Brain pericyte (primary cell): ENCODE measurements at regions not wholly inside any gene's neighbourhood (a gene's known extent, or its start where the extent isn't known, plus 50 kb on each side); places are given as distances from the start of the nearest gene placed in this dataset.

Experiments used
- DNase-seq: peaks from one replicate; pipeline ENCODE4 v3.0.0-alpha.2; 2012; ENCODE audit warnings: low read depth, low spot score

DNA sequence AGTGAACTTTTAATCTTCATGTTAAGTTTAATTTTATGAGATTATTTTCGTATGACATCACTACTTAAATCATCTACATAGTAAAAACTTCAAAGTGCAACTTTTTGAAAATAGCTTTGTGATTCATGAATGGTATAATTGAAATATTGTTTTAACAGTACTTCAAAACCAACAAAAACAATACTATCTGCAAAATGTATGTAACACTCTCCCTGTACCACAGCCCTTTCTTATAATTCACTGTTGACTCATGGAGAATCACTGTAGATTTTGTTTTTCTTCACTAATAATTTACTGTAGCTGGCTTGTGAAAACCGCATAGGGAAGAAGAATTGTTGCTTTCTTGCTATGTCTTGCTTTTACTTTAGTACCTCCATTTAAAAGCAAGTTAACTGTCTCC is 301.4 kb upstream of the ADAMTS5 start:
- DNase-seq: no peak

DNA sequence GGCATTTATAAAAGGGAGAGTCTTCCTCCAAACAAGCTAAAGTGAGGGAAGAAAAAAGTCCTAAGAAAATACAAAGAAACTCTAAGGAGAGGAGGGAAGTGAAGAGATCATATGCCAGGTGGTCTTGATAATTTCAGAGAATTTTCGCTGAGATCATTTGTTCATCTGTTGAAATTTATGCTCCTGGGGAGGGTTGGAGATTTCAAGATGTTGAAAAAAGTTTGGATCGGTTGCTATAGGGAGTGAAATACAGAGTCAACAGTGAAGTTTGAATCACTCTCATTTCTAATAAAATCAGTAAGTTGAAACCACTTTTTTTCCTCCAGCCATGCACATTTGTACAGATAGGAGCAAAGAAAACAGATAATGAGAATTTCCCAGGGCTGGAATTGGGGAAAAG is 299.1 kb upstream of the ADAMTS5 start:
- DNase-seq: no peak

DNA sequence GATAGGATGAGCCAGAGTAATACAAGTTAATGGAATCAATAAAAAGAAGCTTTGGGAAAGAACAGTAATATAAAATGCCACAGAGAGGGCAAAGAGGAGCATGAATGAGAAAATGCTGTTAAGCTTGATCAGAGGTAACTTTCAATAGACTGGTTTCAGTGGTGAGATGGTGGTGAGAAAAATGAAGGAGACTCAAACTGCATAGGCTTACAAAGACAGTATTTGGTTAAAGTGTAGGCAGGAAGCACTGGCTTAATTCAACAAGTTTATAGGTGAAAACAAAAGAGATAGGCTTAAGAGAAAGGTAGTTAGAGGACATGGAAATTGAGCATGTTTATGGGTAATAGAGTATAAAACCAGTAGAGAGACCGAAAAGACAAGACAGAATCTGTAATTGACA is 298.6 kb upstream of the ADAMTS5 start:
- no peak for DNase-seq

DNA sequence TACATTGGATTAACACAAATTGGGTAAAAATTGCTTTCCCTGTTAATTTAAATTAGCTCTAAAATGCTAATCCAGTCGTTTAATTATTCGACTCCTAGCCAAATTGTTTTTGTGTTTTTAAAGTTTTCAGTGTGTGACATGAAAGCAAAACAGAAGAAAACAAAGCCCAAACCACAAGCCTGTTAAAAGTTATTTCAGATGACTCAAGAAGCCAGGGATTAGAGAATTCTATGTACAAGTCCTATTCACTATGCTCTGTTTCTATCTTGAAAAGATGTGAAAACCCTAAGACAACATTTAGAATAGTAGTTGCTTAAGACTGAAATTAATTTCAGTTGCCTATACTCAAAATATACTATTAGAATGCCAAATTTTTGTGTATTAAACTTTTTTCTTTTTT is 294.8 kb upstream of the ADAMTS5 start:
- DNase-seq: no peak

DNA sequence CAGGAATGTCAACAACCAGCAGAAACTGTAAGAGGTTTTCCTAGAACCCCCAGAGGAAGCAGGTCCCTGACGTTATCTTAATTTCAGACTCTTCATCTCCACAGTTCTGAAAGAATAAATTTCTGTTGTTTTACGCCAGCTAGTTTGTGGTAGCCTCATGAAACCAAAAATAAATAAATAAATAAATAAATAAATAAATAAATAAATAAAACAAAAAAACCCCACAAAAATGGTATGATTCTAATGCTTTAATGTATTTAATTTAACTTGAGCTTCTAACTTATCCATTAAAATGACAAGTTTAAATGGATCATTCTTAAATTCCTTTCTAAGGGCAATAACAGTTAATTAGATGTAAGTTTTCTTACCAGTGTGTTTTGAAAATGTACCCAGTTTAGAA is 293.8 kb upstream of the ADAMTS5 start:
- DNase-seq: no peak

DNA sequence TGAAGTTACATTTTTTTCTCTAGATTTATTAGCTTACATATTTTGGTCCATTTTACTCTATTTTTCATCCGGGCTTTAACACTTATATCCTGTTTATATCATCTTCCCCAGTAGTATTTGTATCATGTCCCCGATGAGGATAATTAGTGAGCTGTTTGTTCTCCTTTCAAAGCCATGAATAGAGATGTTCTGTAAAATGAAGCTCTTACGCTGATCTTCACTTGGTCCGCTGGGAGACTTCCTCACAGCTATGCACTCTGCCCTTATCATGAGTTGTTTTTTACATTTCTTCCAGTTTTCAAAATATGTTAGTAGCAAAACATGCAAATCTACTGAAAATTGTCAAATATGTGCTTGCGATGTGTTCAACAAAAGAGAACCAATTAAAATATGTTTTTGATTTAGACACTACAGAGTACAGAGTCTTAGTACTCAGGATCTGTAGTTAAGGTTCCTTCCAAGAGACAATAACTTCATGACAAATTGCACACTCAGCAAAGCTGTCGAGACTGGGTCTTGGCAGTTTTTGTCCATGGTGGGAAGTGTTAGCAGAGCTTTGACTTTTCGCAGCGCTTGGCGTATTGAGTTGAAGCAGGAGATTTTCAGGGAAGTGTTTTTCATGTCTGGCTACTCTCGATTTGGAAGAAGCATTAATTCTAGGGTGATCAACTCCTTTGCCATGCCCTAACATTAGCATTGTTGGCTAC is 292.0 kb upstream of the ADAMTS5 start:
- no peak for DNase-seq

DNA sequence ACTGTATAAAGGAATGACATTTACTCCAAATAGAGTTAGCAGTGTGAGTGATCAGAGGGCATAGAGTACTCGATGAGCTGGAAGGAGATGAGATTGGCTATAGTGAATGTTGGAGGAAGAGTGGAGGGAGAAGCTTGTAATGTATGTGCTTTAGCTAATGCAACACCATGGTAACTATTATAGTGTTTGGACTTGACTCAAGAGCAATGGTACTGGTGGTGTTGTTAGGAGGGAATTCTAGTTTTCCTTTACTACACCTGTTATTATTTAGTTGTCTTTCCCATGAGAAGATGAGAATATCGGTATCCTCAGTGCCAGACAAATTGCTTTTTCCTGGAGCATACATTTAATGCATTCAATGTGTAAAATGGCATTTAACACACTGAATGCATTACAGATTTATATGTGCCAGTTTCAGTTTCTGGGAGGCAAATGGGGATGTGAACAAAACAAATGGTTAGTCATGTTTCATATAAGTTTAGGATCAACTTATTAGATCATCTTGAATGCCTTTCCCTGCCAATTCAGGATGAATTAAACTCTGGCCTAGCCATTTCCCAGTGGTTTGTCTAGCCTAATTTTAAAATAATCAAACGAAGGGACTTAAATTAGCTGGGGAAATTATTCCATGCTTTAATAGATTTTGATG is 291.1 kb upstream of the ADAMTS5 start:
- DNase-seq: no peak

DNA sequence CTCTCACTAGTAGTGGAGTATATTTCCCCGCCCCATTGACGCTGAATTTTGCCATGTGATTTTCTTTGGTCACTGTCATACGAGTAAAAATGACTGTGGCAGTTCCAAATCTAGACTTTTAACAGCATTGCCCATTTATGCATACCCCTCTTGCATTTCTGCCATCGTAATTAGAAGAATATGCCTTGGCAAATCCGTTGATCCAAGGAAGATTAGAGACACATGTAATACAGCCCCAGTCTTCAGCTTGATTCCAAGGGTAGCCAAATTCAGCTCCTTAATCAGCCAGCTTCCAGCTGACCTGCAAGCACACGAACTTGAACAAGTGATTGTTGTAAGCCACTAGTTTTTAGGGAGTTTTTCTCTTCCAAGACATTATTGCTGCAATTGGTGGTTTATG is 290.3 kb upstream of the ADAMTS5 start:
- DNase-seq: no peak

DNA sequence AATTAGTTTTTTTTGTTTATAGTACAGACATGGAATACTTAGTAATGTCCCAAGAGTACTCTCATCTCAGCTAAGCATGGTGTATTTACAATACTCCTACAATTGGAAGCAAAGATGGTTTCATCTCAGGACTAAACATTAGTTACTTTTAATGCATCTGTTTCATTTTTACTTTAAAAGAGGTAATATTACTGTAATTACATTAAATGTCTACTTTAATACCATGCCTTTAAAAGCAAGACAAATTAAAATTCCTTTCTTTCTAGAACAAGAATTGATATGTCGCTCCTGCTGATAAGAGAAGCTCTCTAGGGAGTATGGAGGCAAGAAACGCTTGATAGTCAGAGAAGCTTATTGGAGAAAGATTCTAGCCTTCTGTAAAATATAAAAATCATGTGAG is 284.9 kb upstream of the ADAMTS5 start:
- DNase-seq: no peak

DNA sequence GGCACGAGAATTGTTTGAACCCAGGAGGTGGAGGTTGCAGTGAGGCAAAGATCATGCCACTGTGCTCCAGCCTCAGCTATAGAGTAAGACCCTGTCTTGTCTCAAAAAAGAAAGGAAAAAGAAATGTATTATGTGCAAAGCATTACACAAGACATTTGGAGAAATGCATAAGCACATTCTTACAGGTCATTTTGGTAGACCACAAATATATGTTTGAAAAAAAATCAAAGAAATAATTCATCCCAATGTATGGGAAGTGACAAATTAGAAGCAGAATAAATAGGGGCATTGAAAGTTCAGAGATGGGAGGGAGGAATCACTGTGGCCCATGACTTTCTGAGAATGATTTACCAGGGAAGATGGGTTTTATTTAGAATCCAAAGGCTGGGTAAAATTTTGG is 283.5 kb upstream of the ADAMTS5 start:
- DNase-seq: no peak

DNA sequence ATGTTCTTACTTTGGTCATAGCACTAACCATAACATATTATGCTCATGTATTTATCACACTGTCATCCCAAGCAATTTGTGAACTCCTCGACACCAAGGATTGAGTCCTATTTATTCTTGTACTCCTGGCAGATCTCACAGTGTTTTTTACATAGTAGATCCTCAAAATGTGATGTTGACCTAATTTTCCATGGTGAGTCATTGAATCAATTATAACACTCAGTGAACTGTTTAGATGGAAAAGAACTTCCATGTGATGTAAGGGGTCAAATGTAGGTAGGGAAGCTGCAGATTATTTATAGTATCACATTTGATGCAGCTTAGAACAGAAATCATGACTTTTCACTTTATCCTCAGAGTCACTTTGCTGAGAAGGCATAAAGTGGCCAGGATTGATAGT is 281.9 kb upstream of the ADAMTS5 start:
- DNase-seq: no peak

DNA sequence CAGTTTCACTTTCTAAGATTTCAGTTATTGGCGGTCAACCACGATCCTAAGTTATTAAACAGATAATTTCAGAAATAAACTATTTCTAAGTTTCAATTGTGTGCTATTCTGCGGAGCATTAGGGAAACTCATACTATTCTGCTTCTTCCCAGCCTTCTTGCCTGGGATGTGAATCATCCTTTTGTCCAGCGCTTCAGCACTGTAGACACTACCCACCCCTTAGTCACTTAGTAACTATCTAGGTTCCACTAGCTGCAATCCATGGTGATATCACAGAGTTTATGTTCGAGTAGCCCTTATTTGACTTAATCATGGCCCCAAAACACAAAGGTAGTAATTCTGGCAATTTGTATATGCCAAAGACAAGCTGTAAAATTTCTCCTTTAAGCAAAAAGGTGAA is 279.9 kb upstream of the ADAMTS5 start:
- no peak for DNase-seq

DNA sequence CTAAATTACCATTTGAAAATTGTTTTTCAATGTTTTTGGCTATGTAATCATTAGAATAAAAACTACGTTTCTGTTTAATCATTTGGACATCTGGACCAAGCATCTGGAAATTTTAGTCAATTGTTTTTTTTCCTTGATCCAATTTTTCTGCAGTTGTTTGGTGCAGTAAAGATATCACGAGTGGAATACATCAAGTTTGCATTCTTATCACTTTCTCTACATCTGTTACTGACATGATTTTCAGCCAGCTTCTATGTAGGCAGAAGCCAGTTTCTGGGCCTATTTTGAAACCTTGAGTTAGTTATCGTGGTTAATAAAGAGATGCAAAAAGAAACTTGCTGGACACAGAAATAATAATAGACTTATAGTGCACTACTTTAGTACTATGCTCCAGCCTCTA is 277.9 kb upstream of the ADAMTS5 start:
- DNase-seq: no peak

DNA sequence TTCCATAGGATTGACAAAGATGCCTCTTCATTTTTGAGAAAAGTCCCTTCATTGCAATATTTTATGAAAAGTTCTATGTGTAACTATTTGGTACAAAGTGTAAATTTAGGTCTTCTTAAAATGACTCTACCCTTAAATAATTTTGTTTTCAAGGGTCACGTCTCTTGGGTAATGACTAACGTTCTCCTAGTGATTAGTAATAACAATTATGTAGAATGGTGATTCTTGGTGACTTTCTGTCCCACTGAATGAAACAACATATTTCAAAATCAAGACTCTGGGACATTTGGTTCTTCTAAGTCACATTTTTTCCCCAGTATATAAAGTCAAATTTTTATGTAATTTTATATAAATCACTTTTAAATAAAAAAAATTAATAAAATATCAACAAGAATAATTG is 277.5 kb upstream of the ADAMTS5 start:
- no peak for DNase-seq

DNA sequence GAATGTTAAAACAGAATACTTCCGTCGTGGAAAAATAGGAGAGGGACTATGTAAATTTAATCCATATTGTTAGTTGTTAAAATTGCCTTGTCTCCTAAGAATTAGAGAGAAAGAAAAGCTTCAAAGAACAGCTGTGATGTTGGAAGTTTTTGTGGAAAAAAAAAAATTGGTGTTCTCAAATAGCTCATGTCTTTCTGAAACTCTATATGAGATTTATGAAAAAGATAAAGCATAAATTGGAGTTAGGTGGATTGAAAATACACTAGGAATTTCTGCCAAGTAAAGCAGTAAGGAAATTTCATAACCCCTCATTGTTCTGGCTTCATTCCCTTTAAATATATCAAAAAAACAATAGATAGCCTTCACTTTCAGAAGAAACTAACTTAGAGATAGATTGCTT is 274.0 kb upstream of the ADAMTS5 start:
- DNase-seq: no peak

DNA sequence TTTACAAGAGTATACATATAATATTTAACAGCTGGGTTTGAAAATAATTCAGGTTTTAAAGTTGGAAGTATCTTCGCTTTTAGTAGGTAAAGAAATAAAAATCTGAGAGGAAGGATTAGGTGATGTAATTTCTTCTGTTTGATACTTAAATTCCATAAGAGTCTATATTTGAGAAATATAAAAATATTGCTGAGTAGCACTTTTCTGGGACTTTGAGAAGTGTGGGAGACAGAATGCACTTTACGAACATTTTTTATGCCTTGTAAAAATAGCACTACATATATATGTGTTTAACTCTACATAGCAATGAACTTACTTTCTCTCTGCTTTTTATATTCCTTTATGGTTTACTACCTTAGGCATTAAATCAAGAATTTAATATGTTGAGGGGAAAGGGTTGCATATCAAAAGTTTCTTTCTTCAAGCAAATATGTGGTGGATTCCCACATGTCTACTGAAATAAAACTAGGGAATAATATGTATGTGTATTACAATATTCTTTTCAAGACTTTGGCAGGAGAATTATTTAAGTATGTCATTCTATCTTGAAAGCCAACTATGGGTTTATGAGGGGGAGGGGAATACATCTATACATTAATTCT is 266.7 kb upstream of the ADAMTS5 start:
- DNase-seq: no peak

DNA sequence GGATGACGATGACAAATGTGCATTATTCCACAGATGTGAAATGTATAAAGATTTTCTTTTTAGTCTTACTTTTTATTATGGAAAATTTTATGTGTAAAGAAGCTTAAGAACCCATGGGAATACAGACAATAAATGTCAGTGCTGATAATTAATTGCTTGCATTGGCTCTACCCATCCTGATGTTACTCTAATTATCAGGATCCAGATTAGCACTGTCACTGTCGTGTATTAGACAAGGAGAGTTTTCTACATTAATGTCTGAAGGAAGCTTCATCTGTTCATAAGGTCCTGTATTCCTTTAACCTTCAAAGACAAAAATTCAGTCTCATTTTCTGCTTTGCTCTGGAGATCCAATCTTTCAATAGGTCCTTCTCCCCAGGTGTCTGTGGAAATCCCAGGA is 259.1 kb upstream of the ADAMTS5 start:
- DNase-seq: no peak

DNA sequence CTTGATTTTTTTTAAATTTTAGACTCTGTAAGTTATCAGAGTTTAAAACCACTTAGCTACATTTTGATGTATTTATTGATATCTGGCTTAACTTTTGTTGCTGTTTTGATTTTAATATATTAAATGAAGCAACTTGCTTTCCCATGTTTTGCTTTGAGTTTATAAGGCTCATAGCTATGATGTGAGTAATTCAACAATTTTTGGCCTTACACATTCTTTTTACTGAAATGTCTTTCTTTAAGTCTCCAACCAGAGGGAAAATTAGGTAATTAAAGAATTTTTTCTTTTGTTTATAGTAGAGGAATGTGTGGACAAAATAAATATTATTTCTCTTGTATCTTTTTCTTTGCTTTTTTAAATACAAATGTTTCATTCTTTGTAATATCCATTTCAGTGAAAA is 258.3 kb upstream of the ADAMTS5 start:
- DNase-seq: no peak

DNA sequence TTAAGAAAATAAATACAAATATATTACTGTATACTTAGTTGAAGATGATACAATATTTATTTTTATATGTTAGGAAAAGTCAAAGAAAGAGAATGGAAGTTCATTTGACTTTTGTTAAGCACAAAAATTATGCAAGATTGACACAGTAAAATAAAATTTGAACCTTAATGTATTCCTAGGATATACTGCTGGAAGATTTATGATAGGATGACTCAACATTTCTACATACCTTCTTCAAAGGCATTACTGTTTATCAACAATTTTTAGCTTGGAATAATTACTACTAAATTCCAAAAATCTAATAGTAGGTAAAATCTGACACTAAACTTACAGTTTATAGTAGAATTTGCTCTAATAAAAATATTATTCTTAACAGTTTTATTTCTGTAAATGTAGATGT is 257.3 kb upstream of the ADAMTS5 start:
- DNase-seq: no peak

DNA sequence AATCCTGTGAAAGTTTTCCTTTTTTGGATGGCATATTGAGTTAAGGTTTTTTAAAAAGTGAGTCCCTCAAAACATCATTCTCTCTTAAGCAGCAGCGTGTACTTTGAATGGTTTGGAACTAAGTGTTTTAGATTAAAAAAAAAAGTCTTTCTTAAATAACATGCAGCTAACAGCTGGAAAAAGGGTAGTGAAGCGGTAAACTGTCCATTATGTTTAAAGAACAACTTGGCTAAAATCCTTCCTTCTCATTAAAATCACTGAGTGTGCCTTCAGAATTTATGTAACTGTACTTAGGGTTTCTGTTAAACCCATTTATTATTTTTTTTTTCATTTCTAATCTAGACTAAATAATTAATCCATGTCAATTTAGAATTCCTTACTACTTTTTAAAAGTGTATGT is 254.2 kb upstream of the ADAMTS5 start:
- no peak for DNase-seq

DNA sequence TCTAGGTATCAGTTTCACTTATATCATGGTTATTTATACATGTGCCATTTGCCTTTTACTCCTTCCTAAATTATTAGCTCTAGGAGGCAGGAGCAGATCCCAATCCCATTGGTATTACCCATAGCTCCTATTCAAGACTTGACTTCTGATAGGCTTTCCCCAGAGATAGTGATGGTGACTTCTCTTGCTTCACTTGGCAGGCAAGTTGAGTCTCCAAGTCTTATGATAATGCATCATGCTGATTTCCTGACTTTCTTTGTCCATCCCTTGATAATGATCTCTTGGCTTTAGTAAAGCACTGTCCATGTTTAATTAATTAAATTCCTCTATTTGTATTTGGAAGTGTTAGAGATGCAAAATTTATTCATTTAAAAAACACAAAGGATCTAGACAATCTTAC is 253.5 kb upstream of the ADAMTS5 start:
- DNase-seq: no peak

DNA sequence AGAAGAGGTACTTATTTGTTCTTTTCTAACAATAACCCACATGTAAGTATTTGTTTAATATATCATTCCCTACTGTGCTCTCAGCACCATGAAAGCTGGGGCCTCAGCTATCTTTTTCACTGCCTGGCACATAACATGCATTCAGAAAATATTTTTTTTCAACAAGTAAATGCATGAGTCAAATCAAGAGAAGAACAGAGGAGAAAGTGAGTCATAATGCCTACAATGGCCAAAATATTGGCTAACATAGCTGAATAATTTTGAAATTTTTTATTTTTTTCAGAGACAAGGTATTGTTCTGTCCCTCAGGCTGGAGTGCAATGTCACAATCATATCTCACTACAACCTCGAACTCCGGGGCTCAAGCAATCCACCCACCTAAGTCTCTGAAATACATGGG is 252.2 kb upstream of the ADAMTS5 start:
- no peak for DNase-seq

DNA sequence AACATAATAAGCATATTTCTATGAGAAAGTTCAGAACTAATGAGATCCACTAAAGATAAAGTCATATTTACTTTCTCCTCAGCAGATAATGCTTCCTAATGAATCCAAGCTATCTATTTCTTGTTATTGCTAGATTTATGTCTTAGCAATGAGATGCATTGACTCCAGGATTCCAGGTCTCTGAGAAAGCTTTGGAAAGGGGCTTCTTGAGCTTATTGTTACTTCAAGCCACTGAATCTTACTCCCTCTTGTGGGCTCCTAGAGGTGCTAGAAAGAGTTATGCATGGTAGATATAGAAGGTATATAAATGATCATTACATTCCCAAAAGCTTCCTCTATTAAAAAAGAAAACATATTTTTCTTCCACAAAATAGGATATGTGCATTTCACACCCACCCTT is 246.4 kb upstream of the ADAMTS5 start:
- no peak for DNase-seq
